GM19035 (cell line): ENCODE measurements at regions not wholly inside any gene's neighbourhood (a gene's known extent, or its start where the extent isn't known, plus 50 kb on each side); places are given as distances from the start of the nearest gene placed in this dataset.
"Not testable (repeated sequence)": the region's sequence is repeated elsewhere in the genome, so short reads cannot be mapped to it uniquely, and the experiment has no call there.

Experiments
- ATAC-seq: cut with Tn5 transposase; IDR thresholded peaks from one replicate; pipeline ENCODE4 v1.9.1; 2021; ENCODE audit not compliant: unreplicated experiment

- no peak for ATAC-seq
Measured at GRCh38 chr10:129043691-129044090, 423.4 kb upstream of the MGMT start.

GRCh38 chr10:129045599-129045998 lies 421.4 kb upstream of the MGMT start:
- no peak for ATAC-seq

- no peak for ATAC-seq
Measured at GRCh38 chr10:129046065-129046681, 420.9 kb upstream of the MGMT start.

GRCh38 chr10:129046962-129047361 lies 420.1 kb upstream of the MGMT start:
- ATAC-seq = no peak

- no peak for ATAC-seq
Measured at GRCh38 chr10:129047600-129047999, 419.4 kb upstream of the MGMT start.

DNA sequence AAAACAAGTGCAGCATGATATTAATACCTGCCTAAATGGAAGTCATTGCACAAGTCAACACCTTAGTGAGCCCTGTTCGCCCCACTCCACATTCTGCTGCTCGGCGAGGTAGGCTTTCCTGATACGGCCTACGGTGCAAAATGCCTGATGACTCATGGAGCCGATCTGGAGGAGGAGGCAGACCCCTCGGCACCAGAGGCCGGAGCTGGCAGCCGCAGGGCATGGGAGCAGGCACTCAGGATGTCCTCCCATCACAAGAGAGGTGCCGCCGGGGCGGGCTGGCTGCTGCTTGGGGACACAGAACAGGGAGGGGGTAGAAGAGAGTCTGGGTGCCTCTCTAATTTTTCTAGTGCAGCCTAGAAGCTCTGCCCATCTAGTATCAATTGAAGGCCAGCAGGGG lies 418.5 kb upstream of the MGMT start:
- no peak for ATAC-seq

GRCh38 chr10:129049501-129049900 lies 417.5 kb upstream of the MGMT start:
- no peak for ATAC-seq

- ATAC-seq = no peak
Measured at GRCh38 chr10:129055225-129055624, 411.8 kb upstream of the MGMT start.

- no peak for ATAC-seq
Measured at GRCh38 chr10:129055986-129056385, 411.1 kb upstream of the MGMT start.

GRCh38 chr10:129056734-129057689 lies 410.0 kb upstream of the MGMT start:
- ATAC-seq = peak; percentile 42

DNA sequence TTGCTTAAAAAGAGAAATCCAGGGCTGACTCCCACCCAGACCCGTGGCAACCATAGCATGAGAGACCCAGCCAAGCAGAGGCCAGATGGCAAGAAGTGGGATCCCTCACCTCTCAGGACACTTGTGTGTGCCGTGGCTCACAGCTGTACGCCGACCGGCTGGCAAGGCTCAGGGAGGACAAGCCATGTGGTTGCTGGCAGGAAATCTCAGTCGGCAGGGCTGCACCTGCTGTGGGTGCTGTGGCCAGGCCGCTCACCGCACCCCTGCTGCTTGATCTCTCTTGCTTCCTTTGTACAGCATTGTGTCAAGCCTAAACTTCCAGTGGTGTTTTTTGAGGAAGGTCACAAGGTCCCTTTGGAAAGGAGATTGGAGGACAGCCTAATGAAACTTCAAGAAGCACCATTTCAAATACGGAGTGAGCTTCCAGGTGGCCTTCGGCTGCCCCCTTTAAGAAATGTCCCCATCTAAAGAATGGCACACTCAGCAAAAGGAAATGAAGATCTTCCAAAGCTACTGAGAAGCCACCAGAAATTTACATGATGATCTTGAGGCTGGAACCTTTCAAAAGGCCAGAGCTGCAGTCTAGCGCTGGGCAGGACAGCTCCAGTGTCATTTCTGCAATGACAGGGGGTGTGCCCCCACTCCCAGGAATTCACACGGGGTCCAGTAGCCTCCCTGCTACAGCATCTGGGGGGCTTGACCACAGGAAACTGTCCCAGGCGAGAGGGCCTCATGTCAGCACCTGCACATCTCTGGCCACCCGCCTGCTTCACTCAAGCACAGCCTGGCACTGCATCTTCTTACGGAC lies 409.0 kb upstream of the MGMT start:
- ATAC-seq = peak; percentile 95

- no peak for ATAC-seq
Measured at GRCh38 chr10:129058664-129059155, 408.3 kb upstream of the MGMT start.

- ATAC-seq = no peak
Measured at GRCh38 chr10:129059977-129060376, 407.1 kb upstream of the MGMT start.

DNA sequence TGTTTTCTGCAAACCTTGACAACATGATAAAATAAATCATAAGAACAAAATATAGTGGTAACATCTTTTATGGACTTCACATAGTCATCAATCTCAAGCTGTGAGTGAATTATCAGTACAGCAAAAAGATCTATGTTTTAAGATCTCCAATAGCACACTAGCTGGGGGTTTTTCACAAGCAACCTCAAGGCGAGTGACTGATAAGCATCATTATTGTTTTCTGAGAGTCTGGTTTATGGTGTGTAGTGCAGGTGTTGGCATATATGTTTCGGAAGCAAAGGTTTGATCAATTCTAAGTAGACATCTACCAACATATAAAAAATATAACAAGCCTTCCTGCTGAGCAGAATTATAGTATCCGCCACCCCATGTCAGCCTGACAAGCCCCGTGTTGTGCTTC lies 403.8 kb upstream of the MGMT start:
- ATAC-seq = no peak

DNA sequence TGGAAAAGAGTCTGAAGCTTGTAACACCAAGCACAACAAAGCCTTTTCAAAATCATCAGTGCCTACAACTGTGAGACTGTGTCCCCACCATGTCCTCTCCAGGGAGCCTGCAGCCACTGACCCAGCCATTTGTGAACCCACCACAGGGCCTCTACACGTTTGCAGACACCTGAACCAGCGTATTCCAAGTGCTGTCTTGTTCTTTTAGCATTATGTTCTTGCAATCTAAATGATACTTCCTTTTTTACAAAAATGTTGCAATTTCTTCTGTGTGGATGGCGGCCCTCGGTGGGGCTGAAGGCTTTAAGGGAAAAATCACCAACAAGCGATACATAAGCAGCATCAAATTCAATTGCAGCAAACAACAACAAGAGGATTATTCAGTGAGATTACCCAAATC lies 403.2 kb upstream of the MGMT start:
- no peak for ATAC-seq

DNA sequence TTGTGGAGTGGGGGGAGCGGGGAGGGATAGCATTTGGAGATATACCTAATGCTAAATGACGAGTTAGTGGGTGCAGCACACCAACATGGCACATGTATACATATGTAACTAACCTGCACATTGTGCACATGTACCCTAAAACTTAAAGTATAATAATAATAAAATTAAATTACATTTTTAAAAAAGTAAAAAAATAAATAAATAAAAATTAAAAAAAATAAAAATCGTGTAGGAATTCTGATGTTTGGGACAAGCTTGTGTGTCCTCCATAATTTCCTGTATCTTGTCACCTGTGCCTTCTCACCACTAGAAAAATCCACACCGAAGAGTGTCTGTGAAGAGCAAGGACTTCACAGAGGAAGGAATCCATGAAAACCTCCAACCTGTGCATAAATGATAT lies 400.5 kb upstream of the MGMT start:
- not testable (repeated sequence) for ATAC-seq

GRCh38 chr10:129071411-129071810 lies 395.6 kb upstream of the MGMT start:
- not testable (repeated sequence) for ATAC-seq

- no peak for ATAC-seq
Measured at GRCh38 chr10:129074939-129075338, 392.1 kb upstream of the MGMT start.

GRCh38 chr10:129075508-129075907 lies 391.5 kb upstream of the MGMT start:
- ATAC-seq = no peak

- no peak for ATAC-seq
Measured at GRCh38 chr10:129075927-129076326, 391.1 kb upstream of the MGMT start.

DNA sequence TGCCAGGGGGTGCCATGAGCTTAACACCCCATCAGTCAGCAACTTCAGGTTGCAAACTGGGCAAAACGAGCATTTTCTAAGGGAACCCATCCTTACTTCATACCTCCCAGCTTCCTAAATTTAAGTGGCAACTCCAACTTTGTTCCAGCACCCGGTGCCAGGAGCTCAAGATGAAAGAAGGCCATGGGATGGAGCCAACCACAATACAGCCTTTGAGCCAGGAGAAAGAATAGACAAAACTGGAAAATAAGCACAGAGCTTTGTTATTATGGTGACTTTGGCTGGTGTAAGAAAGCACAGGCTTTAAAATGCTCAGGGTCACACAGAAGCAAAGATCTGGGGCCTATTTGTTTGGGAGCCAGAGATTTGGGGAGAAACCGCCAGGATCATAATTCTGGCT lies 388.7 kb upstream of the MGMT start:
- ATAC-seq = no peak
